ENCODE measurements at regions not wholly inside any gene's neighbourhood (a gene's known extent, or its start where the extent isn't known, plus 50 kb on each side); places are given as distances from the start of the nearest gene placed in this dataset.
"Not testable (repeated sequence)": the region's sequence is repeated elsewhere in the genome, so short reads cannot be mapped to it uniquely, and the experiment has no call there.

- no peak for DNase-seq
- H3K9me3 ChIP-seq: no peaks in the 10 kb centered on the region
- H3K36me3 ChIP-seq: no peaks in the 10 kb centered on the region
- intact Hi-C loops (cut with DNase I): no loop called here
- H3K4me1 ChIP-seq: no peaks in the 10 kb centered on the region
- TF ChIP-seq CTCF (IDR thresholded peaks at IDR 0.05): no peak
- no peak for TF ChIP-seq POLR2AphosphoS5 (IDR thresholded peaks at IDR 0.05)
- no peak for TF ChIP-seq EP300 (IDR thresholded peaks at IDR 0.05)
- TF ChIP-seq POLR2A (IDR thresholded peaks at IDR 0.05): no peak
- no peak overlapping the region for H3K4me3 ChIP-seq
- H3K27ac ChIP-seq: no peak overlapping the region
- 70 to 79% methylated on average over 5 of the region's 5 CpGs for WGBS, 2 donors
- no peaks in the 10 kb centered on the region for H3K27me3 ChIP-seq
These were observed 908.5 kb upstream of the ATXN7L3B start for GRCh38 chr12:73629171-73629570.

GRCh38 chr12:73629893-73630831, 907.5 kb upstream of the ATXN7L3B start:
- Histone ChIP-seq H3K4me3 (no peak overlapping the region), H3K27me3 (no peaks in the 10 kb centered on the region), H3K36me3 (no peaks in the 10 kb centered on the region), H3K4me1 (no peaks in the 10 kb centered on the region), H3K9me3 (no peaks in the 10 kb centered on the region), H3K27ac (no peak overlapping the region)
- intact Hi-C loops (cut with DNase I): no loop called here
- no peak for TF ChIP-seq CTCF (IDR thresholded peaks at IDR 0.05)
- TF ChIP-seq EP300 (IDR thresholded peaks at IDR 0.05): no peak
- TF ChIP-seq POLR2AphosphoS5 (IDR thresholded peaks at IDR 0.05): no peak
- TF ChIP-seq POLR2A (IDR thresholded peaks at IDR 0.05): no peak
- DNase-seq: no peak
- WGBS, 2 donors: 41 to 52% methylated on average over 4 of the region's 4 CpGs

- H3K9me3 ChIP-seq: peaks cover 0 to 2% (median 0%) of the 10 kb centered on the region in 4 donors
These were observed 905.4 kb upstream of the ATXN7L3B start for GRCh38 chr12:73632191-73632590.

GRCh38 chr12:73632661-73633060, 905.0 kb upstream of the ATXN7L3B start:
- no peak for DNase-seq
- H3K4me1 ChIP-seq: no peaks in the 10 kb centered on the region
- H3K27me3 ChIP-seq: no peaks in the 10 kb centered on the region
- no peaks in the 10 kb centered on the region for H3K36me3 ChIP-seq
- 67% methylated on average over 4 of the region's 4 CpGs for WGBS, 2 donors
- TF ChIP-seq POLR2A (IDR thresholded peaks at IDR 0.05) (no peak), POLR2AphosphoS5 (IDR thresholded peaks at IDR 0.05) (no peak), CTCF (IDR thresholded peaks at IDR 0.05) (no peak), EP300 (IDR thresholded peaks at IDR 0.05) (no peak)
- peaks cover 0 to 2% (median 0%) of the 10 kb centered on the region in 4 donors for H3K9me3 ChIP-seq
- no peak overlapping the region for H3K4me3 ChIP-seq
- no peak overlapping the region for H3K27ac ChIP-seq
- intact Hi-C loops (cut with DNase I): no loop called here

More at GRCh38 chr12:73632191-73632590, 905.4 kb upstream of the ATXN7L3B start:
- DNase-seq: no peak
- H3K27me3 ChIP-seq: no peaks in the 10 kb centered on the region
- H3K4me3 ChIP-seq: no peak overlapping the region
- no peak overlapping the region for H3K27ac ChIP-seq
- intact Hi-C loops (cut with DNase I): no loop called here
- H3K4me1 ChIP-seq: no peaks in the 10 kb centered on the region
- no peaks in the 10 kb centered on the region for H3K36me3 ChIP-seq
- no peak for TF ChIP-seq EP300 (IDR thresholded peaks at IDR 0.05)
- TF ChIP-seq CTCF (IDR thresholded peaks at IDR 0.05): no peak
- TF ChIP-seq POLR2AphosphoS5 (IDR thresholded peaks at IDR 0.05): no peak
- no peak for TF ChIP-seq POLR2A (IDR thresholded peaks at IDR 0.05)

- H3K4me1 ChIP-seq; H3K27ac ChIP-seq; intact Hi-C loops (cut with DNase I); DNase-seq; H3K27me3 ChIP-seq; H3K4me3 ChIP-seq; H3K9me3 ChIP-seq; H3K36me3 ChIP-seq: not testable (repeated sequence)
- WGBS, 2 donors: 89 to 92% methylated on average over 5 of the region's 5 CpGs
These were observed 898.2 kb upstream of the ATXN7L3B start for GRCh38 chr12:73639397-73639796.
